Neural cell (in vitro differentiated cells): ENCODE measurements at regions not wholly inside any gene's neighbourhood (a gene's known extent, or its start where the extent isn't known, plus 50 kb on each side); places are given as distances from the start of the nearest gene placed in this dataset.

Experiments used
- CTCF ChIP-seq: fragments of 450-650 bp; IDR thresholded peaks from 2 replicates; pipeline ENCODE4 v1.5.1; 2014; ENCODE audit warnings: antibody characterized with exemption, mild to moderate bottlenecking, moderate library complexity; ENCODE audit not compliant: poor library complexity, severe bottlenecking
- EZH2 ChIP-seq: fragments of 200-600, 300-800 bp; shearing (Covaris generic), sonication (generic); IDR thresholded peaks from 2 replicates; pipeline ENCODE4 v1.6.1; 2014; ENCODE audit warnings: antibody characterized with exemption, low read length, borderline replicate concordance, mild to moderate bottlenecking; ENCODE audit not compliant: insufficient read depth, poor library complexity, severe bottlenecking
- MXI1 ChIP-seq: fragments of 450-650 bp; conservative IDR thresholded peaks from 2 replicates; pipeline ENCODE4 v1.6.1; 2014; ENCODE audit warnings: antibody characterized with exemption, mild to moderate bottlenecking; ENCODE audit not compliant: poor library complexity, severe bottlenecking
- POLR2AphosphoS5 ChIP-seq: IDR thresholded peaks from 2 replicates; pipeline ENCODE4 v1.6.1; 2012
- REST ChIP-seq: IDR thresholded peaks from 2 replicates; pipeline ENCODE4 v1.6.1; 2012; ENCODE audit warnings: borderline replicate concordance

GRCh38 chr11:109120341-109120740, 301.6 kb upstream of the C11orf87 start:
- no peak for TF ChIP-seq MXI1
- no peak for TF ChIP-seq CTCF
- no peak for TF ChIP-seq POLR2AphosphoS5
- no peak for TF ChIP-seq EZH2
- no peak for TF ChIP-seq REST
